ENCODE measurements at regions not wholly inside any gene's neighbourhood (a gene's known extent, or its start where the extent isn't known, plus 50 kb on each side); places are given as distances from the start of the nearest gene placed in this dataset.

GRCh38 chr7:155198901-155199845 is 98.5 kb upstream of the INSIG1 start:
- no peak for TF ChIP-seq CTCF (IDR thresholded peaks at IDR 0.05; ENCODE audit: low read depth, low read length)
- peak; percentile 19 to 74 for DNase-seq (ENCODE audit: low read depth in 2 of 2)
- no peak overlapping the region for H3K4me3 ChIP-seq (replicated peaks in 1 of 2; ENCODE audit: low read depth in 2 of 2, low read length in 2 of 2)

- H3K4me3 ChIP-seq (replicated peaks in 1 of 2; ENCODE audit: low read depth in 2 of 2, low read length in 2 of 2): no peak overlapping the region
- no peak for DNase-seq (ENCODE audit: low read depth in 2 of 2)
- TF ChIP-seq CTCF (IDR thresholded peaks at IDR 0.05; ENCODE audit: low read depth, low read length): no peak
These were observed 96.2 kb upstream of the INSIG1 start for GRCh38 chr7:155201325-155202087.

- no peak for TF ChIP-seq CTCF (IDR thresholded peaks at IDR 0.05; ENCODE audit: low read depth, low read length)
- DNase-seq (ENCODE audit: low read depth in 2 of 2): no peak
- no peak overlapping the region for H3K4me3 ChIP-seq (replicated peaks in 1 of 2; ENCODE audit: low read depth in 2 of 2, low read length in 2 of 2)
These were observed 95.4 kb upstream of the INSIG1 start for GRCh38 chr7:155202106-155202871.

- TF ChIP-seq CTCF (IDR thresholded peaks at IDR 0.05; ENCODE audit: low read depth, low read length): no peak
- no peak for DNase-seq (ENCODE audit: low read depth in 2 of 2)
- H3K4me3 ChIP-seq (replicated peaks in 1 of 2; ENCODE audit: low read depth in 2 of 2, low read length in 2 of 2): no peak overlapping the region
These were observed 94.4 kb upstream of the INSIG1 start for GRCh38 chr7:155203059-155203881.

- TF ChIP-seq CTCF (IDR thresholded peaks at IDR 0.05; ENCODE audit: low read depth, low read length): no peak
- no peak overlapping the region for H3K4me3 ChIP-seq (replicated peaks in 1 of 2; ENCODE audit: low read depth in 2 of 2, low read length in 2 of 2)
- DNase-seq (ENCODE audit: low read depth in 2 of 2): no peak
These were observed 93.6 kb upstream of the INSIG1 start for GRCh38 chr7:155203882-155204691.
